H9 (cell line): ENCODE measurements at regions not wholly inside any gene's neighbourhood (a gene's known extent, or its start where the extent isn't known, plus 50 kb on each side); places are given as distances from the start of the nearest gene placed in this dataset.
A peak's percentile ranks its signal among the peaks of the same experiment; 100 is the strongest.

Experiments
- DNase-seq: peaks from one replicate; pipeline ENCODE4 v3.0.0-alpha.2; 2017
- H2AFZ ChIP-seq: one replicate; pipeline ENCODE4 v1.6.1; 2013; ENCODE audit warnings: mild to moderate bottlenecking, low read length, control low read depth, moderate library complexity
- H2AK5ac ChIP-seq: 2 replicates; pipeline ENCODE4 v1.6.1; 2013; ENCODE audit warnings: low read length, control low read depth, mixed read lengths; ENCODE audit not compliant: insufficient read length
- H2BK120ac ChIP-seq: one replicate; pipeline ENCODE4 v1.6.1; 2013; ENCODE audit warnings: low read depth, mild to moderate bottlenecking, low read length, control low read depth, inconsistent platforms; ENCODE audit not compliant: poor library complexity, severe bottlenecking
- H2BK12ac ChIP-seq: 2 replicates; pipeline ENCODE4 v1.6.1; 2013; ENCODE audit warnings: low read length, control low read depth, mixed read lengths, low read depth; ENCODE audit not compliant: insufficient read length
- H2BK15ac ChIP-seq: 2 replicates; pipeline ENCODE4 v1.6.1; 2013; ENCODE audit warnings: low read depth, low read length, control low read depth
- H2BK20ac ChIP-seq: one replicate; pipeline ENCODE4 v1.6.1; 2013; ENCODE audit warnings: low read depth, mild to moderate bottlenecking, low read length, control low read depth, inconsistent platforms; ENCODE audit not compliant: poor library complexity, severe bottlenecking
- H2BK5ac ChIP-seq: 2 replicates; pipeline ENCODE4 v1.6.1; 2013; ENCODE audit warnings: low read length, control low read depth, mixed read lengths; ENCODE audit not compliant: insufficient read length
- H3K14ac ChIP-seq: 2 replicates; pipeline ENCODE4 v1.6.1; 2013; ENCODE audit warnings: low read length, control low read depth; ENCODE audit not compliant: insufficient read depth
- H3K18ac ChIP-seq: 2 replicates; pipeline ENCODE4 v1.6.1; 2013; ENCODE audit warnings: low read depth, mild to moderate bottlenecking, mixed read lengths, low read length, control low read depth; ENCODE audit not compliant: insufficient read length
- H3K23ac ChIP-seq: 2 replicates; pipeline ENCODE4 v1.6.1; 2013; ENCODE audit warnings: low read length, control low read depth, mixed read lengths, low read depth; ENCODE audit not compliant: insufficient read length
- H3K23me2 ChIP-seq: 2 replicates; pipeline ENCODE4 v1.6.1; 2013; ENCODE audit warnings: low read depth, mild to moderate bottlenecking, mixed read lengths, low read length, control low read depth; ENCODE audit not compliant: insufficient read length, poor library complexity, severe bottlenecking
- H3K27ac ChIP-seq: 2 replicates; pipeline ENCODE4 v1.5.1; 2013; ENCODE audit warnings: low read length, control low read depth, mixed read lengths, low read depth; ENCODE audit not compliant: insufficient read length
- H3K27me3 ChIP-seq: 2 replicates; pipeline ENCODE4 v1.6.1; 2013; ENCODE audit warnings: low read length, control low read depth, inconsistent platforms; ENCODE audit not compliant: insufficient read depth
- H3K4ac ChIP-seq: 2 replicates; pipeline ENCODE4 v1.6.1; 2013; ENCODE audit warnings: low read depth, mild to moderate bottlenecking, control low read depth, inconsistent platforms, low read length, moderate library complexity
- H3K4me1 ChIP-seq: 2 replicates; pipeline ENCODE4 v1.6.1; 2013; ENCODE audit warnings: low read length, control low read depth, inconsistent platforms; ENCODE audit not compliant: insufficient read depth
- H3K4me2 ChIP-seq: 2 replicates; pipeline ENCODE4 v1.6.1; 2013; ENCODE audit warnings: low read length, control low read depth, mixed read lengths; ENCODE audit not compliant: insufficient read length, insufficient read depth
- H3K56ac ChIP-seq: 2 replicates; pipeline ENCODE4 v1.6.1; 2013; ENCODE audit warnings: low read depth, mild to moderate bottlenecking, mixed read lengths, low read length, control low read depth; ENCODE audit not compliant: insufficient read length
- H3K79me1 ChIP-seq: 2 replicates; pipeline ENCODE4 v1.6.1; 2013; ENCODE audit warnings: low read depth, mild to moderate bottlenecking, moderate library complexity, low read length, control low read depth, inconsistent platforms; ENCODE audit not compliant: insufficient read depth, poor library complexity, severe bottlenecking
- H3K79me2 ChIP-seq: 2 replicates; pipeline ENCODE4 v1.6.1; 2013; ENCODE audit warnings: low read length, control low read depth, inconsistent platforms; ENCODE audit not compliant: insufficient read depth
- H3K9ac ChIP-seq: 2 replicates; pipeline ENCODE4 v1.6.1; 2013; ENCODE audit warnings: low read length, control low read depth, mixed read lengths; ENCODE audit not compliant: insufficient read length; ENCODE audit errors: extremely low read depth
- H3K9me3 ChIP-seq: one replicate; pipeline ENCODE4 v1.6.1; 2013; ENCODE audit warnings: low read depth, low read length, inconsistent platforms; ENCODE audit not compliant: control insufficient read depth
- H3T11ph ChIP-seq: one replicate; pipeline ENCODE4 v1.6.1; 2013; ENCODE audit warnings: mild to moderate bottlenecking, low read length, control low read depth, inconsistent platforms
- H4K20me1 ChIP-seq: one replicate; pipeline ENCODE4 v1.6.1; 2013; ENCODE audit not compliant: control insufficient read depth, insufficient read length, insufficient read depth
- H4K5ac ChIP-seq: 2 replicates; pipeline ENCODE4 v1.6.1; 2013; ENCODE audit warnings: low read depth, mild to moderate bottlenecking, mixed read lengths, low read length, control low read depth; ENCODE audit not compliant: insufficient read length
- H4K8ac ChIP-seq: replicated peaks from 2 replicates; pipeline ENCODE4 v1.6.1; 2013; ENCODE audit warnings: low read length, control low read depth, mixed read lengths, low read depth; ENCODE audit not compliant: insufficient read length
- H4K91ac ChIP-seq: 2 replicates; pipeline ENCODE4 v1.6.1; 2013; ENCODE audit warnings: low read depth, mild to moderate bottlenecking, moderate library complexity, mixed read lengths, low read length, control low read depth; ENCODE audit not compliant: insufficient read length
- H3K27ac Mint-ChIP-seq, 3 experiments: 2 replicates in 2 of 3; 3 replicates in 1 of 3; pipeline ENCODE4 v1.8.0; 2020 to 2021; ENCODE audit warnings: mixed read lengths in 3 of 3, mild to moderate bottlenecking in 1 of 3, moderate library complexity in 1 of 3
- H3K27me3 Mint-ChIP-seq: 2 replicates; pipeline ENCODE4 v1.8.0; 2021; ENCODE audit warnings: low read depth, mild to moderate bottlenecking, moderate library complexity, mixed read lengths
- H3K36me3 Mint-ChIP-seq, 3 experiments: 2 replicates in 2 of 3; 3 replicates in 1 of 3; pipeline ENCODE4 v1.8.0; 2020 to 2021; ENCODE audit warnings: low read depth in 3 of 3, mixed read lengths in 3 of 3; ENCODE audit not compliant: insufficient read depth in 1 of 3
- H3K4me1 Mint-ChIP-seq, 2 experiments: 2 replicates each; pipeline ENCODE4 v1.8.0; 2020; ENCODE audit warnings: mixed read lengths in 2 of 2
- H3K4me3 Mint-ChIP-seq, 2 experiments: 2 replicates in 1 of 2; 3 replicates in 1 of 2; pipeline ENCODE4 v1.8.0; 2020 to 2021; ENCODE audit warnings: mild to moderate bottlenecking in 2 of 2, mixed read lengths in 2 of 2, moderate library complexity in 1 of 2
- H3K9me3 Mint-ChIP-seq, 2 experiments: 2 replicates in 1 of 2; 3 replicates in 1 of 2; pipeline ENCODE4 v1.8.0; 2020; ENCODE audit warnings: mild to moderate bottlenecking in 2 of 2, mixed read lengths in 2 of 2, moderate library complexity in 1 of 2
- WGBS: extraction: QIAGEN DNeasy Blood & Tissue Kit; methylation state at CpG from one replicate; pipeline ENCODE4 v1.1.7; 2013; ENCODE audit warnings: missing lambda C conversion rate, low lambda C conversion rate, mixed read lengths; ENCODE audit not compliant: insufficient read length; ENCODE audit errors: extremely low coverage; 5-methylcytosine and 5-hydroxymethylcytosine counted together
- TF ChIP-seq, protein P1 (sequence below): fragments of 200-600 bp; sonication (generic); conservative IDR thresholded peaks from 3 replicates; pipeline ENCODE4 v1.8.0; 2021; ENCODE audit warnings: antibody characterized with exemption, mild to moderate bottlenecking

DNA sequence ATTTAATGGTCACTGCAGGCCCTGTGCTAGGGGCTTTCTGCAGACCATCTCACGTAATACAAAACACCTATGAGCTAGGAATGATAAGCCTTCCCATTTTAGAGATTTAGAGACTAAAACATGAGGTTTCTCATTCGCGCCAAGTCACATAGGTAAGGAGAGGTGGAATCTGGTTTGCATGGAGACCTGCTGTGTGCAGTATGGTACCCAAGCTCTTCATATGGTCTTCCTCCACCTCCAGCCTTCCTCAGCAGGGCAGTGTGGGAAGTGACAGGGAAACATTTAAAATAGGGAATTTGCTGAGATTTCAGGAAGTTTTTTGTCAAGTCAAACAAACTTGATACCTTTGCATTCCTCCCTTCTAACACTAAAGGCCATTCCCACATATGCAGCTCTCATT lies 337.6 kb downstream of the IL20RB start:
- Histone ChIP-seq H3K27me3 (no peaks in the 10 kb centered on the region), H3K9me3 (no peaks in the 10 kb centered on the region), H4K91ac (no peak overlapping the region), H3K4me2 (no peak overlapping the region), H3K14ac (no peak overlapping the region), H2BK12ac (no peak overlapping the region), H3K56ac (no peak overlapping the region), H3K9ac (no peak overlapping the region), H3K79me1 (no peaks in the 10 kb centered on the region), H2BK15ac (no peak overlapping the region), H4K8ac (no peak overlapping the region), H3K23me2 (no peaks in the 10 kb centered on the region), H3K27ac (no peak overlapping the region), H3K18ac (no peak overlapping the region), H2BK20ac (no peak overlapping the region), H3K4me1 (peaks cover 13% of the 10 kb centered on the region), H3T11ph (no peak overlapping the region), H2BK5ac (peak overlapping the region; percentile 53), H3K23ac (no peak overlapping the region), H3K4ac (no peak overlapping the region), H2BK120ac (no peak overlapping the region), H4K20me1 (no peaks in the 10 kb centered on the region), H3K79me2 (no peaks in the 10 kb centered on the region), H2AK5ac (no peak overlapping the region), H2AFZ (no peak overlapping the region), H4K5ac (peak overlapping the region; percentile 63)
- TF ChIP-seq, protein P1, sequence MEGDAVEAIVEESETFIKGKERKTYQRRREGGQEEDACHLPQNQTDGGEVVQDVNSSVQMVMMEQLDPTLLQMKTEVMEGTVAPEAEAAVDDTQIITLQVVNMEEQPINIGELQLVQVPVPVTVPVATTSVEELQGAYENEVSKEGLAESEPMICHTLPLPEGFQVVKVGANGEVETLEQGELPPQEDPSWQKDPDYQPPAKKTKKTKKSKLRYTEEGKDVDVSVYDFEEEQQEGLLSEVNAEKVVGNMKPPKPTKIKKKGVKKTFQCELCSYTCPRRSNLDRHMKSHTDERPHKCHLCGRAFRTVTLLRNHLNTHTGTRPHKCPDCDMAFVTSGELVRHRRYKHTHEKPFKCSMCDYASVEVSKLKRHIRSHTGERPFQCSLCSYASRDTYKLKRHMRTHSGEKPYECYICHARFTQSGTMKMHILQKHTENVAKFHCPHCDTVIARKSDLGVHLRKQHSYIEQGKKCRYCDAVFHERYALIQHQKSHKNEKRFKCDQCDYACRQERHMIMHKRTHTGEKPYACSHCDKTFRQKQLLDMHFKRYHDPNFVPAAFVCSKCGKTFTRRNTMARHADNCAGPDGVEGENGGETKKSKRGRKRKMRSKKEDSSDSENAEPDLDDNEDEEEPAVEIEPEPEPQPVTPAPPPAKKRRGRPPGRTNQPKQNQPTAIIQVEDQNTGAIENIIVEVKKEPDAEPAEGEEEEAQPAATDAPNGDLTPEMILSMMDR: no peak
- Mint-ChIP-seq H3K27me3 (no peaks in the 10 kb centered on the region), H3K36me3 (no peaks in the 10 kb centered on the region; a peak in 1 of 7 replicates), H3K4me1 (peaks cover 29 to 42% of the 10 kb centered on the region in 2 experiments), H3K9me3 (no peaks in the 10 kb centered on the region), H3K4me3 (no peak overlapping the region), H3K27ac (peak overlapping the region in 1 of 3 experiments; percentile 54; a peak in 2 of 7 replicates)
- no peak for DNase-seq
- WGBS: no CpG with 5 or more reads among the region's 3 CpGs
